HG02970 (cell line): ENCODE measurements at regions not wholly inside any gene's neighbourhood (a gene's known extent, or its start where the extent isn't known, plus 50 kb on each side); places are given as distances from the start of the nearest gene placed in this dataset.

Experiments used
- ATAC-seq: cut with Tn5 transposase; IDR thresholded peaks from one replicate; pipeline ENCODE4 v1.9.1; 2021; ENCODE audit warnings: mild to moderate bottlenecking, moderate library complexity, moderate number of reproducible peaks; ENCODE audit not compliant: unreplicated experiment, low FRiP score

DNA sequence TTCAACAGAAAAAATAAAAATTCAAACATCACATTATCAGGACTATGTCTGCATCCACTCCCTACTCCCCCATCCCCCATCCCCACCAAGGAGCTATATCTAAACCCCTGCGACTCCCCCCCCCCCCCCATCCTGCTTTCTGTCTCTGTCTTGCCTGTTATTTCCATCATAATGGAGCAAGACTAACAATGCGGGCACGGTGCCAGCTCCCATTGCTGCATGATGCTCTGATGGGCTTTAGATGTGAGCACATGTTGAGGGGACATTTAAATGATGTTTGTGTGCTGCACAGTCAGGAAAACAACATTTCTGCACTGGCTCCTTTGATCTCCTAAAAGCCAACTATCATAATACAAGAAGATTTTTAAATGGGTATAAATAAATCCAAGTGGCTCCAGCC lies 644.2 kb upstream of the SETBP1 start:
- ATAC-seq = no peak

DNA sequence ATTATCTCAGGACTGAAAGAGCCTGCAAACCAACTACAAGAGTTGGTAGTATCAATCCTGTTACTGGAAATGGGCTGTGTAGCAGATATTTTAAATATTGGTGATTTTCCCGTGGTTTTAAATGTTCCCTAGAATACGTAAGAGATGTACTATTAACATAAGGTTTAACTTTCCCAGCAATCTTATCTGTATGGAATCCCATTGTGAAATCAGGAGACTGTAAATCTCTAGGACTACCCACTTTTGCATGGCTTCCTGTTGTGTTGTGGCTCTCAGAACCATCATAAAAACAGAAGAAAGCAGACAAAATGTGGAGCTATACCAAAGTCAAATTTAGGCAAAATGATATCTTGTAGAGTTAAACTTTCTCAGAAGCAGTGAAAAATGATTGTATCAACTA lies 641.5 kb upstream of the SETBP1 start:
- ATAC-seq = no peak

DNA sequence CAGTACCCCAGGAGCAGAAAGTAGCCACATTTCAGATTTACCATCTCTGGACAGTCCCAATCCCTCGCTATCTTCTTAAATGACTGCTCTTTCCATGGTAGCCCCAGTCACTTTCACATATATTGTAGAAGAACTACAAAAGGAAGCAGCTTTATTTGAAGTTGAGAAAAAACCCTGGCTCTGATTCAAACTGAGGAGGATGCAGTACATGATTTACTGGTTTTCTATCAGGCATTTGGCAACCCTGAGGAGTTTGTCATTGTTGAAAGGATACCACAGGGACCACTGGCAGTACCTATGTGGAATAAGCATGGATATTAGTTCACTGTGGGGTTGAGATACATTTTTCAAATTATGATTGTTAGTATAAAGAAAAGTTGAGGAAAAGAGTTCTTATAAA lies 640.9 kb upstream of the SETBP1 start:
- no peak for ATAC-seq

- ATAC-seq = no peak
Measured at GRCh38 chr18:44041553-44041952, 639.1 kb upstream of the SETBP1 start.

- no peak for ATAC-seq
Measured at GRCh38 chr18:44041961-44042360, 638.7 kb upstream of the SETBP1 start.

GRCh38 chr18:44046376-44046975 lies 634.2 kb upstream of the SETBP1 start:
- ATAC-seq = no peak

DNA sequence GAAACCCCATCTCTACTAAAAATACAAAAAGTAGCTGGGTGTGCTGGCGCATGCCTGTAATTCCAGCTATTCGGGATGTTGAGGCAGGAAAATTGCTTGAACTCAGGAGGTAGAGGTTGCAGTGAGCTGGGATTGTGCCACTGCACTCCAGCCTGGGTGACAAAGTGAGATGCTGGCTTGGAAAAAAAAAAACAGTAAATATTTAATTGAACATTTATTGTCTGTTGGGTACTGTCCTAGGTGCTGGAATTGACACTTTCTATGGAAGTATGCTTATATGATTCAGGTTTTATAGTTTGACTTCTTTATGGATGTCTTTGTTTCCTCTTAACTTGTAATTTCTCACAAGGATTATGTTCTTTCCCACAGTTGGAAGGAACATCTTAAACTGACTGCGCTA lies 633.1 kb upstream of the SETBP1 start:
- ATAC-seq = no peak

- no peak for ATAC-seq
Measured at GRCh38 chr18:44048435-44048834, 632.3 kb upstream of the SETBP1 start.

- no peak for ATAC-seq
Measured at GRCh38 chr18:44048846-44049245, 631.8 kb upstream of the SETBP1 start.

DNA sequence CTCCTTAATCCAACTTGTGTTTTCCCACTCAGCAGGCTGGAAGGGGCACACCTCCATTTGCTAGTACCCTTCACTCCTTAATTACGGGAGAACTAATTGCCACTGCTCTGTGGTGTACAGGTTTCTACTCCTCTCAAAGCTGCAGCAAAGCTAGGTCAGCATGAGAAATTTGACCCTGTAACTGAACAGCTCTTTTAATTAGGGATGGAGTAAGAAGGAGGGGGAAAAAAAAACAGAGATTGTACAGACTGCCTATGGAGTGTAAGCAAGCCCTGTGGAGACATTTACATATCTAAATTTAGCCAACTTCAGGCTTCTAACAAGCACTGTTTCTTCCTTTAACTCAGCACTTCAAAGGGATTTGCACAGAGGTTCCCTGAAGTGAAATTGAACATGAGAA lies 629.7 kb upstream of the SETBP1 start:
- no peak for ATAC-seq

- no peak for ATAC-seq
Measured at GRCh38 chr18:44054514-44054913, 626.2 kb upstream of the SETBP1 start.

GRCh38 chr18:44060197-44060596 lies 620.5 kb upstream of the SETBP1 start:
- ATAC-seq = no peak

GRCh38 chr18:44061438-44061837 lies 619.2 kb upstream of the SETBP1 start:
- no peak for ATAC-seq

DNA sequence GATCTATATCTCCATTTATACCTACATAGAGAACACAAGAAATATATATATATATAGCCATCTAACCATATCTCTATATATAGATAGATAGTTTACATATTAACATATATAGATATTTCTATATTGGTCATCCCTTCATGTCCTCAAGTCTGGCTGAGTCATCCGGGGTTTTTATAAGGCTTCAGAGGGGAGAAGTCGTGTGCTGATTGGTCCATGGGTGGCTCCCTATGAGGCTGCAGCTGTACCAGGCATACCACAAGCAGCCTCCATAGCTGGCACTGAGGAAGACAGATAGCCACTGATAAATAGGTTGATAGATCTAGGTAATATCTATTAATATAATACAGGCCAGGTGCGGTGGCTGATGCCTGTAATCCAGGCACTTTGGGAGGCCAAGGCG lies 618.3 kb upstream of the SETBP1 start:
- ATAC-seq = no peak

GRCh38 chr18:44065206-44065605 lies 615.5 kb upstream of the SETBP1 start:
- ATAC-seq = no peak

- ATAC-seq = no peak
Measured at GRCh38 chr18:44066541-44066940, 614.1 kb upstream of the SETBP1 start.

DNA sequence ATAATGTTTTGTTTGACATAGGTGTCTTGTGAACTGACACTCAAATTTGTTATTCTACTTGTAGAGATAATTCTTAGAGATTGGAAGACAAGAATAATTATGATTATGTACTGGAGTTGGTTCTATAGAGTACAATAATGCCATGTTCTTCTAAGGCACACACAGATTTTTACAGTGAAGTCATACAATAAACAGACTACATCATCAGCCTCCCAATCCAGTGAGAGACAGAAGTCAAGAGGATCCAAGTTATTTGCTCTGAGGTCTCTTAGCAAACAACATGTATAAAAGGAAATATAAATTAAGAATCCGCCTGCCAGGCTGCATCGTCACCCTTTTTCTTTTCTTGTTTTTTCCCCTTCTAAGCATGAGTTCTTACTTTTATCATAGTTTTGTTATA lies 613.5 kb upstream of the SETBP1 start:
- no peak for ATAC-seq

- ATAC-seq = no peak
Measured at GRCh38 chr18:44075038-44075437, 605.6 kb upstream of the SETBP1 start.

GRCh38 chr18:44079606-44080005 lies 601.1 kb upstream of the SETBP1 start:
- no peak for ATAC-seq

GRCh38 chr18:44080054-44080453 lies 600.6 kb upstream of the SETBP1 start:
- no peak for ATAC-seq

DNA sequence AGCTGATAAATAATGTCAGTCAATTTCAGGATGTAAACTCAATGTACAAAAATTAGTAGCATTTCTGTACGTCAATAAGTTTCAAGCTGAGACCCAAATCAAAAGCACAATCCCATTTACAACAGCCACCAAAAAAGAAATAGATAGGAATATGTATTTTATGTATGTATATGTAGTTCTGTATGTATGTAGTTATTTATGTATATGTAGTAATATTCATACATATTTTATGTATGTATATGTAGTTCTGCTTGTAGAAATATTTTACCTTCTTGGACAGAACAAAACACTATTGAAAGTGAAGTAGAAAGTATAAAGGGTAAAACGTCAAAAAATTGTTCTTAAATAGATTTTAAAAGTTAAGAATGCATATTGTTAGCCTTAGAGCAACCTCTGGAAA lies 591.0 kb upstream of the SETBP1 start:
- no peak for ATAC-seq

DNA sequence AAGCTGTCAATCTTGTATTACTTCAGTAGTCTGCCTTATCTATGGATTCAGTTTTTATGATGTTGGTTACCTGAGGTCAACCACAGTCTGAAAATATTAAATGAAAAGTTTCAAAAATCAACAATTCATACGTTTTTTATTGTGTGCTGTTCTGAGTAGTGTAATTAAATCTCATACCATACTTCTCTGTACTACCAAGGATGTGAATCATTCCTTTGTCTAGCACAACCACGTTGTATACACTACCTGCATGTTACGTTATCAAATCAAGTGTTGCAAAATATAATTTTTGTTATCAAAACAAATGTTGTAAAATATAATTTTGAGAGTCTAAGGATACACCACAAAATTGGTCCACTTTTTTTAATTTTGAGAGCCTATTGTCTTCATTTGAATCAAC lies 590.2 kb upstream of the SETBP1 start:
- no peak for ATAC-seq

GRCh38 chr18:44093253-44093652 lies 587.4 kb upstream of the SETBP1 start:
- ATAC-seq = no peak
